Body of pancreas (tissue), 4 donors: ENCODE measurements at regions not wholly inside any gene's neighbourhood (a gene's known extent, or its start where the extent isn't known, plus 50 kb on each side); places are given as distances from the start of the nearest gene placed in this dataset.

Experiments used
- POLR2A ChIP-seq, 3 donors: fragments of 450-650 bp; IDR thresholded peaks; one replicate each; pipeline ENCODE4 v1.6.1; 2016; ENCODE audit warnings: antibody characterized with exemption in 3 of 3, mild to moderate bottlenecking in 2 of 3
- TF ChIP-seq, protein P1 (sequence below), 7 experiments: fragments of 450-650 bp in 4 of 7; fragments of 200-600 bp in 3 of 7; sonication (generic) in 3 of 7; IDR thresholded peaks; one replicate each; pipeline ENCODE4 v1.5.1; 2016 to 2019; ENCODE audit warnings: antibody characterized with exemption in 7 of 7

DNA sequence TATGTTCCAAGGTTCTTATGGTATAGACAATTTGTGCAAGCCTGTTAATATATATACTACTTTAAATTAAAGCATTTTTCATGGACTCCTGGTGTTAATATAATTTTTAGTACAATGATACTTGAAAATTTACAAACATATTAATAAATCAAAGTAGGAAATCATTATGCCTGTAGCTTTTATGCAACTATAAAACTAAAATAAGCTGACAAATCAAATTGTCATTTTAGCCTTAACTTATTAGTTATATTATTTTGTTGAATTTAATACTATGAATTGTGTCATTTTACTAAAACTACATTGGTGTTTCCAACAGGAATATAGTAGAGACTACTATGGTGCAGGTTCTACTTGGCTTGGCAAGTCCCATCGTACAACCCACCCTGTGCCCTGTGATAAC lies 96.0 kb downstream of the MED10 start:
- TF ChIP-seq, protein P1, sequence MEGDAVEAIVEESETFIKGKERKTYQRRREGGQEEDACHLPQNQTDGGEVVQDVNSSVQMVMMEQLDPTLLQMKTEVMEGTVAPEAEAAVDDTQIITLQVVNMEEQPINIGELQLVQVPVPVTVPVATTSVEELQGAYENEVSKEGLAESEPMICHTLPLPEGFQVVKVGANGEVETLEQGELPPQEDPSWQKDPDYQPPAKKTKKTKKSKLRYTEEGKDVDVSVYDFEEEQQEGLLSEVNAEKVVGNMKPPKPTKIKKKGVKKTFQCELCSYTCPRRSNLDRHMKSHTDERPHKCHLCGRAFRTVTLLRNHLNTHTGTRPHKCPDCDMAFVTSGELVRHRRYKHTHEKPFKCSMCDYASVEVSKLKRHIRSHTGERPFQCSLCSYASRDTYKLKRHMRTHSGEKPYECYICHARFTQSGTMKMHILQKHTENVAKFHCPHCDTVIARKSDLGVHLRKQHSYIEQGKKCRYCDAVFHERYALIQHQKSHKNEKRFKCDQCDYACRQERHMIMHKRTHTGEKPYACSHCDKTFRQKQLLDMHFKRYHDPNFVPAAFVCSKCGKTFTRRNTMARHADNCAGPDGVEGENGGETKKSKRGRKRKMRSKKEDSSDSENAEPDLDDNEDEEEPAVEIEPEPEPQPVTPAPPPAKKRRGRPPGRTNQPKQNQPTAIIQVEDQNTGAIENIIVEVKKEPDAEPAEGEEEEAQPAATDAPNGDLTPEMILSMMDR (IDR thresholded peaks at IDR 0.05) = no peak
- TF ChIP-seq POLR2A (IDR thresholded peaks at IDR 0.05) = no peak
